NCI-H2171 treated with DMSO at 0.1 percent for 48 hours (cell line): ENCODE measurements at regions not wholly inside any gene's neighbourhood (a gene's known extent, or its start where the extent isn't known, plus 50 kb on each side); places are given as distances from the start of the nearest gene placed in this dataset.

ENCODE experiments used
- DNase-seq: peaks from one replicate; lab custom pipeline; 2025; lab: John Stamatoyannopoulos, UW

DNA sequence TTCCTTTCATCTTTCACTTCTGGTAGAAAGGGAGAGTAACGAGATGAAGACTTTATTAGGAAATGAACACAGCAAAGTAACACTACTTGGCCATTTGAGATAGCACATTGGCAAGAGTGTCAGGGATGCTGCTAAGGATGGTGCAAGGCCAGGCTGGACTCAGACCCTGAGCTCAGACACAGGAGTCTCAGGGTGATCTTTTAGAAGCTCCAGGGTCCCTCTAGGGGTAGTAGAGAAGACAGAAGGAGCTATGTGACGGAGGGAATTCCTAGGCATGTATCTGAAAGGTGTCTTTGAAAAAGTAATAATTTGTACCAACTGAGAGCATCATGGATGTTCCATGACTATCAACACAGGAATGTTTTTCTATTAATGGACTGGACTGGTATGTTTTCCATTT is 436.5 kb downstream of the DHX35 start:
- no peak for DNase-seq

DNA sequence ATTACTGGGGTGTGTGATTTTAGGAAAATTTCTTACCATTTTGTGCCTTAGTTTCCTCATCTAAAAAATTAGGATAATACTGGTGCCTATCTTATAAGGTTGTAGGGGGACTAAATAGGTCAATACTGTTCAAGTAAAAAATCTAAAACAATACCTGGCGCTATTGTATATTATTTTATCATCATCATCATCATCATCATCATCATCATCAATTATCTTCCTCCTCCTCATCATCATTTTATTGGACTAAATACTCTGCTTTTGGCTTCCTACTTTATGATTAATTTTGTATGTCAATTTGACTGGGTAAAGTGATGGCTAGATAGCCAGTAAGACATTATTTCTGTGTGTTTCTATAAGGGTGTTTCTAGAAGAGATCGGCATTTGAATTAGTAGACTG is 435.5 kb downstream of the DHX35 start:
- DNase-seq: no peak

DNA sequence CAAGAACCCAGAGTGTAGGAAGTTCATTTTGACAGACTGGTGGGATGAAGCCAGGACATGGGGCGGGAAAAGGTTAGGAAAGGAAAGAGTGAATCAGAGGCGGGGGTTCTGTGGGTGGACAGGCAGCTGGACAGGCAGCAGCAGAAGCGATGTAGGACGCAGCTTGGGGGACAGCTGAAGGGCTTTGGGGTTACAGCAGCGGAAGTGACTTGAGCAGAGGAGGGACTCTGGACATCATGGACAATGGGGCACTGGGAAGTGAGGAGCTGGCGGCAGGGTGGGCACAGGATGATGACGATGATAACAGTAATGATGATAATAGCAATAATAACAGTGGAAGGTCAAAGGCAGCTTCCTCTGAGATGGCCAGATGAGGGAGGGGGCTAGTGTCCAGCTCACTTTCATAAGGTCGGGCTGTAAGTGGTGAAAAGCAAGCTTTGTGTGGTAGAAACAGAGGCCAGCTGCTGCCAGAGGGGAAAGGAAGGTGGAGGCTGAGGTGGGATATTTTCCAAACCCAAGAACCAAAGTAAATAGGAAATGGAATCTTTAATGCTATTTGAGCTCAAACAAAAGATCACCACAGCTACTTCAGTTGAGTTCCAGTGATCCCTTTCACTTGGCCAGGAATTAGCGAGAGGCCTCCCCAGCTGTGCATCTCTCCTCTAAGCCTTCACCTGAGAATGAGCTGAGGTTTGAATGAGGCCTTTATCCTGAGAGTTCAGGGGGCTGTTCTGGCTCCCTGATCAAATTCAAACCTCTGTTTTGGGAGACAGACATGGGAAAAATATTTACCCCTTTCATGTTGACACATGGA is 433.5 kb downstream of the DHX35 start:
- DNase-seq: no peak

DNA sequence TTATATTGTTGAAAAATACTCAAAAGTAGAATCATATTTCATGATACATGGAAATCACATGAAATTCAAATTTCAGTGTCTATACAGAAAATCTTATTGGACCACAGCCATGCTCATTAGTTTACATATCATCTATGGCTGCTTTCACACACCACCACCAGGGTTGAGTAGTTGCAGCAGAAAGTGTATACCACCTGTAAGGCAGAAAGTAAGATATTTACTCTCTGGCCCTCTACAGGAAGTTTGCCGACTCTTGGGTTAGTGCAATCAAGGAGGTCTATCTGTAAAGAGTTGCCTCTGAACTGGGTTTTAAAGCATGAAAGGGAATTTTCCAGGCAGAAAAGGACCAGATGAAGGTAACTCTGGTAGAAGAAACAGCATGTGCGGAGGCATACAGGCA is 432.3 kb downstream of the DHX35 start:
- no peak for DNase-seq

DNA sequence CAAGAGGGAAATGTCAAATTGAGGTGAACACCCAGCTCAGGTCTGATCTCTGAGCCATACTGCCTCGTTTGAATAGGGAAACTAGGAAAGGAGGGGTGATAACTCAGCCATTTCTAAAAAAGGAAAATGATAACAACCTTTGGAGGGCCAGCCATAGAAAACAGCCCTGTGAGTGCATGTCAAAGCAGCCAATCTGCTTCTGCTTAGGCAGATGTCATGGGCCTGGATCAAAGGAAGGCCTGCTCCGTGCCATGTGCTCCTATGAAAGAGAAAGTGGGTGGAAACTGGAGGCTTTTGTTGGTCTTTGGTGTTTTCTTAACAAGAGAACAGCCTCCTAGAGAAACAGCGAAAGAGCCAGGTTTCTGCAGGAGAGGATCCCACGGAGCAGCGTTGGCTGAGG is 428.0 kb downstream of the DHX35 start:
- no peak for DNase-seq

DNA sequence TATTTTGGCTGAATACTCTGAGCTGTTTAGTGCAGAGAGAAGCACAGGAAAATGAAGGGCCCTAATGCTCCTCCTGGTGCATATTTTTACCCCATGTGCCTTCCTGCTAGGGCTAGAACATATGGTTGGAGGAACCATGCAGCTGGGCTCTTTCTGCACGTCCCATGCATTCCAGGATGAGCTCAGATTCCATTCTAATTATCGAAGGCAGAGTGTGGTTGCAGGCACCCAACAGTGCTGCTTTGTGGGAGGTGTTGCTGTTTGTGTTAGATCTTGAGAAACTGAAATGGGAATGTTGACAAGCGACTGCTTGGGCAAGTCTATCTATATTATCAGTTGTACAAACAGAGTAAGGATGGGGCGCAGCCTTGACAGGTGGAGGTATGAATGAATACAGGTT is 419.5 kb downstream of the DHX35 start:
- peak; percentile 4 for DNase-seq

DNA sequence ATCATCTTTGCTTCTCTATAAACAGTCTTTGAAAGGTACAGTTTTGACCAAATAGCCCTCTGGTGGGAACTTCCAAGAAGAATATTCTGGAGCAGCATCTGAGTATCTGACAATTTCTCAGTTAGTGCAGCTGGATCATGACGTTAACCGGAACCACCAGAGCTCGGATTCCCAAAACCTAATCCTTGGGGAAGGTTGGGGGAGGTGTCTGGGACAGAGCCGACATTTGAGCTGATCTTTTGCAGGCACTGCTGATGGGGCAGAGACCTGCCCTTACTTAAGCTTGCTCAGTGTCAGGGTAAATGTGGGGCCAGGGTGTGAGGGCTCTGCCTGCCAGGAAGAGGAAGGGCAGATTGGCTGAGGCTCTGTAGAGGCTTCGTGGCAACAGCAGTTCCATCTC is 416.6 kb downstream of the DHX35 start:
- DNase-seq: no peak

DNA sequence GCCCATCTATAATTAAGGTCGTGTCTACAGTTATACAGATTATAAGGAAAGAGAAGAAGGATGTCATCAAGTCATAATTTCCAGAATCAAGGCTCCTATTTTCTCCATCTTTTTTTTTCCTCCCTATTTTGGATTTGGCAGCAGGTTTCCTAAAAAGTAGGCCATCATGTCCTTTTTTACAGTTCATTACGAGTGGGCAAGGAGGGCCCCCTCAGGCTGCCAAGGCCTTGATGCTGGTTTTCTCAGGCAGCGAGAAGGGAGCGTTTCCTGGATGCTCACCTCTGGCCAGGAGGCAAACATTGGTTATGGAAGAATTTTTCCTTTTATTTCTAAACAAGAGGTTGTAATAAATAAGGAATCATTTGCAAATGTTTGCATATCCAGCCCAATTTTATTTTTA is 414.6 kb downstream of the DHX35 start:
- no peak for DNase-seq

DNA sequence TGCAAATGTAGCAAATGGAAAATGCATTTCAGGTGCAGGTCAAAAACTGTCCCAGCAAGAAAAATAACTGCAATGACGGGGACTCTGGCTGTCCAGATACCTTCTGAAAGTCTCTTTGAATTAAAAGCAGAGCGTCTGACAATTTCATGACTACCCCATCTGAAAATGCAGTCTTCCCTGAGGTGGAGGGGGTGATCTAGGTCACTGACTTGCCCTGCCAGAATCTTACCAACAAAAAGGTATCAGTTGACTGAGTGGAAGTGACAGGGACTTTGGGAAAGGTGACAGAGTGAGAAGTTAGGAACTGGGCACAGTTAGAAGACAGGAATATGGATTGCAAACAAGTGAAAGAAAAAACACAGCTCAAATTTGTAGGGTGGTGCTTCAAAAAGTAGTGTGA is 402.2 kb downstream of the DHX35 start:
- no peak for DNase-seq

DNA sequence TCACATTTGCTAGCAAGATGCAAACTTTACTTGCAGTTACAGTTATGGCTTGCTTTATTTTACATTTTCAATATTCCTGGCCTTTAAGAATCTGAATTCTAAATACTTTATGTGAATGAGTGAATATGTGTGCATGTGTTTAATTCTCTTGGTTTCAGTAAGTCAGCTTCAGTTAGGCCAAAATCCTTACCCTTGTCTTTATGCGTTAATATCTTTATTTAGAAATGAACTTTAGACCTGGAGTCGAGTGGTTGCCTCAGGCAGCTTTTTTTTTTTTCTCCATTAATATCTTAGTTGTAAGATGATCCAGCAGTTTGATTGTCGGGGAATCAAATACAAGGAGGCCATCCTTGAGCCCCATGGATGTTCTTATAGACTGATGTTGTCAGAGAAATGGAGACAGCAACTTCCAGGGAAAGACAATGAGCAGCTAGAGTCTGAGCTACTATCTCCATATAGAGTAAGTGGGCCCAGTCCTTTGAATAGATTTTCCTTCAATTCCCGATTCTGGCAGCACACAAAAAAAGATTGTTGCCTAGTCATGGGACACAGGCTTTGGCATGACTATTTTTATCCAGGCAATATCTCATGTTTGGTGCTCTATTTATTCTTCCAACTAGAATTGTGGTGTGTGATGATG is 398.0 kb downstream of the DHX35 start:
- no peak for DNase-seq

DNA sequence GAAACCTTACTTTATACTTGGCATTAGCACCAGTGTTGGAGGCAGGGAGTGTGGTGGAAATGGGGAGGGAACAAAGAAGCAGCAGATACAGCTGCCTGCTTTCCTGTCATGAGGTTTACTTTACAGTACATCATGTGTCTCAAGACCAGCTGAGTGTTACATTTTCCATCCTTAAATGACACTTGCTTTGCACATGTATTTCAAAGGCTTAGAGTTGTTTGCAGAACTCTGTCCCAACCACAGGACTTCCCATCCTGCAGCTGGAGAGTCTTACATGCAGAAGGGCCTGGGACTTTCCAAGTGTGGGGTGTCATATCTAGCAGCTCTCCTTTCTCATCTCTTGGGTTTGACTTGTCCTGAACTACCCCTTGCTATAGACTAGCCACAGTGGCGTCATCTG is 395.9 kb downstream of the DHX35 start:
- no peak for DNase-seq

DNA sequence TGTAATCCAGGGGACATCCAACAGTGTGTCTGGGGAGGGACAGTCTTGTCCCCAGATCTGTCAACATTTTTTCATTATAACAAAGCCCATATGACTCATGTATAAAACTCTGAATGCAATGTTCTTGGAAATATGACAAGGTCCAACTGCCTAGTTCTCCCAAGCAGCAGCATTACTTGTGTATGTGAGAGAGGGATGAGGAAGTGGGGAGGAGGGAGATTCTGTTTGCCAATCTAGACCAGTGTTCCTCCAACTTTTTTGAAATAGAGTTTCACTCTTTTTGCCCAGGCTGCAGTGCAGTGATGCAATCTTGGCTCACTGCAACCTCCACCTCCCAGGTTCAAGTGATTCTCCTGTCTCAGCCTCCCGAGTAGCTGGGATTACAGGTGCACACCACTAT is 394.8 kb downstream of the DHX35 start:
- no peak for DNase-seq

DNA sequence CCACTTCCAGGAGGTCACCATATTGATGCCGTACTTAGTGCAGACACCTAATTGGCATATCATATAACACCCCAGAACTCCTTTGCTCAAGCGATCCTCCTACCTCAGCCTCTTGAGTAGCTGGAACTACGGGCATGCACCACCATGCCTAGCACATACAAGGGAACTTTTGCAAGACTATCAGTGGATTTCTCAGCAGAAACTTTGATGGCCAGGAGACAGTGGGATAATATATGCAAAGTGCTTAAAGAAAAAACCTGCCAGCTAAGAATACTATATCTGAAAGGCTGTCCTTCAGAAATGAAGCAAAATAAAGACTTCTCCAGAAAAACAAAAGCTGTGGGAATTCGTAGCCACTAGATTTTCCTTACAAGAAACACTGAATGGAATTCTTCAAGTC is 387.1 kb downstream of the DHX35 start:
- DNase-seq: no peak

DNA sequence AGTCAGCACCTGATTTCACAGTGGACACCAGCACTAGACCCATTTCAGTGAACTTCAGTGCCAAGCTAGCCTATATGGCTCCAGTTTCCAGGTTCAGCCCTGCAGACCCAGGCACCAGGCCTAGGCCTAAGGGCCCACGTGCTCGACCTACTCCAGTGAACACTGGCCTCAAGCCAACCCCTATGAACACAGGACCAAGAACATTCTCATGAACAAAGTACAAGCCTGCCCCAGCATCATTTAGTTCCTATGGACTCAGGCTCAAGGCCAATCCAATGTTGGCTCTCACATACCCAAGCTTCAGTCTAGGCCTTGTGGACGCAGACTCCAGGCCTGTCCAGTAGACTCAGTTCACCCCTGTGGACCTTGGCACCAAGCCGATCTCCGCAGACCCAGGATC is 385.5 kb downstream of the DHX35 start:
- DNase-seq: no peak

DNA sequence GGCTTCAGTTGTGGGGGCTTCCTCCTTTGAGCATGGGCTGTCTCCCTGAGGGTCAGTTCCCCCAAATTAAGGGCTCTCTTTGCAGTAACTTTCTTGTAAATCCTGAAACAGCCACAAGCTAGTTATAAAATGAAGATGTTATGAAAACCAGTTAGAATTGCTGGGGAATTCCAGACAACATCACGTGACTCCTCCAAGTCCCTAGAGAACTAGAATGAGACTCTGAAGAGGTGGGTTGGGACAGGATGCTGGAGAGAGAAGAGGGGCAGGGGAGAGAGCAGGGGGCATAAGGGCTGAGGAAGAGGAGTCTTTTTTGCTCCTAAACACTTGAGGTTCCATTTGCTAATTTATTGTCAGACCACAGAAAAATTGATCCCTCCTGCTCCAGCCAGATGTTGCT is 380.3 kb downstream of the DHX35 start:
- no peak for DNase-seq

DNA sequence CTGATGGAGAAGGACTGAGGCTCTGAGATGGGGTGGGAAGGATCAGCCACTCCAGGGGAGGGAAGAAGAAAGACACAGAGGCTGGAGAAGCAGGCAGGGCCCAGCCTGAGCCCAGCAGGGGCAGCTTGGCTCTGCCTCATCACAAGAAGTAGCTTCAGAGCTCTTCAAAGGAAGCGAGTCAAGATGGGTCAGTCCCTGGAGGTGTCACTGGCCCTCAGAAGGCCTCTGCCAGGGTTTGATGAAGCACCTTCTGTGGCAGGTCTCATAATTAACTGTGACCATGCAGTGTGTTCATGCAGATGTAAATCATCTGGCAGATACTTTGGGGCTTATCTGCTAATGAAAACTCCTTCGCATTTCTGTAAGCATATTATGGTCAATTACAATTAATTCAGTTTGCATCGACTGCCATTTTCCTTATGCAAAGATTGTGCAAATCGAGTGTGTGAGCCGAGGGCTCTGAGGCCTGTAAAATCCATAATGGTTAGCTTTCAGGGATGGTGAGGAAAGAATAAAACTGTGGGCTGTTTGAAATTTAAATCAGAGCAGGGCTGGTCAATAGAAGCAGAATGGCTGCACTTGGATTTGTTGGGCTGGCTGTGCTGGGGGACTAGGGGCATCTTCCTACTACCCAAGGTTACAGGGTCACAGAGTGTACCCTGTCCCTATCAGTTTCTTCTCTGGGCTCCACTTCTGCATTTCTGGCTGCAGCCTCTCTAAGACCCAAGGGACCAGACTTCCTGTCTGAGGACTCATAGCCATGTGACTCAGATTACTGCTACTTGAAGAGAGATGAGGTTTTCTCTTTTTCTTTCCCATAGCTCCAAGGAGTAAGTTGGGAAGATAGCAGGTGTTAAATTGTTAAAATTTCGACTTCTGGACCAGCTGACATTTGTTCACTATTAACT is 376.6 kb downstream of the DHX35 start:
- DNase-seq: no peak

DNA sequence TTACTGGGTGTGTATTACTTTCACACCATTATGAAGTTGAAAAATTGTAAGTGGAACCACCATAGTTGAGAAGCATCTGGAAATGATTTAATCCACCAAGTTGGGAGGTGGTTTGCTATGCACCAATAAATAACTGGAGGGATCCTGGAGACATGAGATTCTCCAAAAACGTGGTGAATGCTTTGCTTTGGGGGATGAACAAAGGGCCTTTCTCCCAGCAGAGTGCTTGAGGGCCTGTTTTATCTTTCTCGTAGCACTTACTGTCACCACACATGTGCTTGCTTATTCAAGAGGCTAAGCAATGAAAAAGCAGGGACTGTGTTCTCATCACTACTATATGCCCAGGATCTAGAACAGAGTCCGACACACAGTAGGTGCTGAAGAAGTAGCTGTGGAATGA is 371.1 kb downstream of the DHX35 start:
- no peak for DNase-seq

DNA sequence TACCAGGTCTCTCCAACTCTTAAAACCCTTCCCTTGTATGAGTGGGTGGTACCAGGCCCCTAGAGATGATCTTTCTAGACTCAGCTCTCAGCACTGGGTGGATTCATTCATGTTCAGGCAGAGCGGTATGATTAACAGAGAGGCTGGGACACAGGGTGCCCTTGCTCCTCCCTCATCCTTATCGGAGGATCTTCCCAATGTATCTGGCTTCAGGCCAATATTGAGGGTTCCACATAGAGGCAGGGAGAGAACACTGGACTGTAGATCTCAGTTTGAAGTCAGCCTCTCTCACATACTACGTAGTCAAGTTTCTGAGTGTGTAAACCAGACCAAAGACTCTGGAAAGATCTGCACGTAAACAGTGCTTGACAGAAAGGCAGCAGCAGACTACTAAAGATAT is 366.2 kb downstream of the DHX35 start:
- no peak for DNase-seq

DNA sequence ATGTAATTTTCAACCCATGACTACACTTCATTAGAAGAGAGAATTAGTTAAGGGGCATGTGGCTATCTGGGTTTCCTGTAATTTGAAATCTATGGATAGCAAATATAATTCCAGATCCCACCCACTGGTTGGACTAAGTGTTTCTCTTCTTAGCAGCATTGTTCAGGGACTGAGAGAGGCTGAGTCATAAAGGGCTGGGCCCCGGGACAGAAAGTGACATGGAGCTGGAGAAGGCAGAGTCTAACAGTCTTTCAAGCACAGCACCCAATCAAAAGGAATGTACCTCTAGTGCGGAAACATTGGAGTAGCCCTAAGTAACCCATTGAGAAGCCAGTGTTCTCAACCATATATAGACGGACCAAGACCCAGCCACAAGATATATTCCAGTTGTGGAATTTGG is 363.9 kb downstream of the DHX35 start:
- no peak for DNase-seq

DNA sequence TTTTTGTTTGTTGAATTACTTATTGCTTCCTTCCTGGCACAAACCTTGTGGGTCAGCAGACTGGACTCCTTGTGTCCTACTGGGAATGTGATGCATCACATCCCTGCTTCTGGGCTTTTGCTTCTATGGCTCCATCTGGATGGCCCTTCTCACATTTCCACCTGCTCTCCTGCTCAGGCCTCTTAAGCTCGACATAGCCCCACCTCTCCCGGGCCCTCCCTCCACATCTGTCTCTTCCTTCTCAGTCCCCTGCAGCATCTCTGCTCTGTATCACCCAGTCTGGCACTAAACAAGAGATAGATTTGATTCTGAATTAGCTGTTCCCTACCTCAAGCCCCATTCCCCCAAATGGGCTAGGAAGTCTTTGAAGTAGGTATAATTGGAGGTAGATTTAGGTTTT is 356.8 kb downstream of the DHX35 start:
- peak; percentile 36 for DNase-seq

DNA sequence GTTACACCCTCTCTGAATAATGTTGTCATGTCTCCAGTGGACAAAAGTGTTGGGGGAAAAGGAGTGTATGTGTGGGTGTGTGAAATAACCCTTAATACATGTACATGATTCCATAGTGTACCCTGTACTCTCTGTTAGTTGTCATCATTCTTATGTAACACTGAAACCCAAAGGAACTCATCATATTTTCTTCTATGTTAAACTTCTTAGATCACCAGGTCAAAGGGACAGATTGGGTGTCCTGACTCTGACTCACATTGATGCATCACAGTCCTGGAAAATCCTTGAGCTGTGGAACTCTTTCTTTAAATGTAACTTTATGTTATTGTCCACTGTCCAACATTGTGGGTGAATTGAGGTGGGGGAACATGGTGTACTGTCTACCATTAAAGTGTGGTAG is 350.5 kb downstream of the DHX35 start:
- DNase-seq: no peak

DNA sequence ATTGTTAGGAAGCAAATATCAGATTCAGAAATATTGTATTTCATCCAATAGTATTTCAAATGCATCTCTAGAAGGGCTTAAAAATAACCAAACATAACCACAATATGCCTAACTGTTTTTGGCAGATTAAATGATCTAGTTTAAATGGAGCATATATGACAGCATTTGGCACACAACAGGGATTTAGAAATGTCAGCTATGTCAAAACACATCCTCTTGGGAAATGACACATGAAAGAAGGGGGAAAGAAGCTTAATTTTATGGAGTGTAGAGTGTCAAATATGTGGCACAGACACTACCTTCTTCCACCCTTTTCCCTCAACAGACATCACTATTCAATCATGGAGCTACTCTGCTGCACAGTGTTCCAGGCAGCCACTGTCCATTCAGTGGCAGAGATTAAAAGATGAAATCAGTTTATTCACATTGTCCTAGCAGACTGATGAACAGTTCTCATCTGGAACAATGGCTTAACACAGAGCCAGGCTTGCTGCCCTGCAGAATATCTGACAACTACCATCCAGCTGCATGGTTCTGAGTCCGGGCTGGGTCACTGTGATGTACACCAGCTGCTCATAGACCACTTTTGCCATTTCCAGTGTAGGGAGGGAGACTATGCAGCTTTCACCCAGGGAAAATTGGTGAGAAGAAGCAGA is 349.8 kb downstream of the DHX35 start:
- no peak for DNase-seq
